ENCODE measurements at regions not wholly inside any gene's neighbourhood (a gene's known extent, or its start where the extent isn't known, plus 50 kb on each side); places are given as distances from the start of the nearest gene placed in this dataset.

DNA sequence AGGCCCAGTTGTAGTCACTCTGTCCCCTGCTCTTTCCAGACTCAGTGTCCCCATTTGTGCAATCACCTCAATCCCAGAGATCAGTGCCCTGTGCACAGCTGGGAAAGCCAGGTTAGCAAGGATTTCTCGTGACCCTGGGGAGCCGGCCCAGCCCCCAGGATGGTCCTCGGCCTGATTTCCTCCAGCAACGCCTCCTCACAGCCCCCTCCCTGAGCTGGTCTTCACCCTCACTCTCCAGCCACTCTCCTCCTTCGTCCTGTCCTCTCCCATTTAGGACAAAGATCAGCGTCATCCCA lies 194.8 kb upstream of the C14orf180 start:
- no peak for TF ChIP-seq REST (IDR thresholded peaks at IDR 0.05; ENCODE audit: insufficient read depth in 1 of 2, low read depth in 2 of 2, low read length in 2 of 2)
- no peak for TF ChIP-seq TAF1 (IDR thresholded peaks at IDR 0.05; ENCODE audit: borderline replicate concordance, insufficient read depth, low read length)
- TF ChIP-seq FOXP2 (optimal IDR thresholded peaks at IDR 0.05; ENCODE audit: borderline replicate concordance, extremely low read depth, extremely low read length, insufficient read depth) = no peak
- TF ChIP-seq SIN3A (IDR thresholded peaks at IDR 0.05; ENCODE audit: borderline replicate concordance, insufficient read depth, low read length) = no peak
- TF ChIP-seq POLR2AphosphoS5 (IDR thresholded peaks at IDR 0.05; ENCODE audit: low read depth, low read length) = no peak

- no peak for TF ChIP-seq SIN3A (IDR thresholded peaks at IDR 0.05; ENCODE audit: borderline replicate concordance, insufficient read depth, low read length)
- no peak for TF ChIP-seq POLR2AphosphoS5 (IDR thresholded peaks at IDR 0.05; ENCODE audit: low read depth, low read length)
- TF ChIP-seq TAF1 (IDR thresholded peaks at IDR 0.05; ENCODE audit: borderline replicate concordance, insufficient read depth, low read length) = no peak
- TF ChIP-seq FOXP2 (optimal IDR thresholded peaks at IDR 0.05; ENCODE audit: borderline replicate concordance, extremely low read depth, extremely low read length, insufficient read depth) = no peak
- no peak for TF ChIP-seq REST (IDR thresholded peaks at IDR 0.05; ENCODE audit: insufficient read depth in 1 of 2, low read depth in 2 of 2, low read length in 2 of 2)
These were observed 194.5 kb upstream of the C14orf180 start for GRCh38 chr14:104385111-104385510.

GRCh38 chr14:104385531-104386101 lies 193.9 kb upstream of the C14orf180 start:
- TF ChIP-seq POLR2AphosphoS5 (IDR thresholded peaks at IDR 0.05; ENCODE audit: low read depth, low read length) (no peak), SIN3A (IDR thresholded peaks at IDR 0.05; ENCODE audit: borderline replicate concordance, insufficient read depth, low read length) (no peak), FOXP2 (optimal IDR thresholded peaks at IDR 0.05; ENCODE audit: borderline replicate concordance, extremely low read depth, extremely low read length, insufficient read depth) (no peak), TAF1 (IDR thresholded peaks at IDR 0.05; ENCODE audit: borderline replicate concordance, insufficient read depth, low read length) (no peak), REST (IDR thresholded peaks at IDR 0.05; ENCODE audit: insufficient read depth in 1 of 2, low read depth in 2 of 2, low read length in 2 of 2) (no peak)

DNA sequence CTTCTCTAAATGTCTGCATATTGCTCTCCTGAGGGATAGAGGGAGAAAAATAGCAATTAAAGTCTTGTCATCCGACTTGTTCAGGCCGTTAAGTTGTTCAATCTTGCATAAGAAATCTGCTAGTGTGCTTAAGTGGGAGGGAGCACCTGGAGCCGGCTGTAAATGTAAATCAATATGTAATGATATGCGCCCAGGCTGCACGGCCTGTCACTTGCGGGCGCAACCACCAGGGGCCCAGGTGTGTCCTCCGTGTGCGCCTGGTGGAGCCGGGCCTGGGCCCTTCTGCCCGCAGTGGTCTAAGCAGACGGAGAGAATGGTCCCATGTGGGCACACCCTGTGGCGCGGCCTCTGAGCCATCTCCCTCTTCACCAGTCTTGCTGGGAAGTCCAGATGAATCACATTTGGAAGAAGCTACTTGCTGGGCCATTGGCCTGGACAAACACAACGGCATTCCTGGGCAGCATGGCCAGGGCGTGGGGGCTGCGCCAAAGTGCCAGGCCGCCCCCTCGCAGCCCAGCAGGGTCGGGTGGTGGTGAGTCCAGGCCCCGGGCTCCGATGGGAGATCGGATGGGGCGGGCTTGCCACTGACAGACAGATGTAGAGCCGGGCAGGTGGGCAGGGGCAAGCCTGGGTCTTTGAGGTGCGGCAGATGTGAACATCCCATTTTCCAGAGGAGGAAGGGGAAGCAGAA lies 193.3 kb upstream of the C14orf180 start:
- TF ChIP-seq REST (IDR thresholded peaks at IDR 0.05; ENCODE audit: insufficient read depth in 1 of 2, low read depth in 2 of 2, low read length in 2 of 2) = no peak
- TF ChIP-seq TAF1 (IDR thresholded peaks at IDR 0.05; ENCODE audit: borderline replicate concordance, insufficient read depth, low read length) = no peak
- no peak for TF ChIP-seq SIN3A (IDR thresholded peaks at IDR 0.05; ENCODE audit: borderline replicate concordance, insufficient read depth, low read length)
- no peak for TF ChIP-seq POLR2AphosphoS5 (IDR thresholded peaks at IDR 0.05; ENCODE audit: low read depth, low read length)
- TF ChIP-seq FOXP2 (optimal IDR thresholded peaks at IDR 0.05; ENCODE audit: borderline replicate concordance, extremely low read depth, extremely low read length, insufficient read depth) = no peak
